HL-60 (cell line): ENCODE measurements at regions not wholly inside any gene's neighbourhood (a gene's known extent, or its start where the extent isn't known, plus 50 kb on each side); places are given as distances from the start of the nearest gene placed in this dataset.

ENCODE experiments used
- DNase-seq, 2 experiments: peaks; one replicate each; pipeline ENCODE4 v3.0.0-alpha.2; 2010 to 2020; ENCODE audit warnings: low read depth in 1 of 2, low spot score in 1 of 2
- H3K27ac ChIP-seq: fragments of 250-450 bp; sonication (Bioruptor Pico); replicated peaks from 2 replicates; pipeline ENCODE4 v1.5.1; 2020; ENCODE audit warnings: mild to moderate bottlenecking, moderate library complexity
- H3K27me3 ChIP-seq: fragments of 250-450 bp; sonication (Bioruptor Pico); 2 replicates; pipeline ENCODE4 v1.5.1; 2021; ENCODE audit warnings: mild to moderate bottlenecking, moderate library complexity; ENCODE audit not compliant: insufficient read depth, poor library complexity, severe bottlenecking
- H3K4me3 ChIP-seq: replicated peaks from 2 replicates; pipeline ENCODE4 v1.5.1; 2011; ENCODE audit warnings: mild to moderate bottlenecking, control low read depth, low read length; ENCODE audit not compliant: insufficient read depth
- CTCF ChIP-seq: IDR thresholded peaks from one replicate; pipeline ENCODE4 v1.5.1; 2011; ENCODE audit warnings: low read length, control low read depth, inconsistent platforms; ENCODE audit not compliant: insufficient read depth
- GABPA ChIP-seq: IDR thresholded peaks from 2 replicates; pipeline ENCODE4 v1.6.1; 2012; ENCODE audit warnings: low read depth
- POLR2AphosphoS5 ChIP-seq: IDR thresholded peaks from 2 replicates; pipeline ENCODE4 v1.6.1; 2012; ENCODE audit warnings: low read depth
- REST ChIP-seq: IDR thresholded peaks from 2 replicates; pipeline ENCODE4 v1.6.1; 2012; ENCODE audit warnings: low read depth; ENCODE audit not compliant: insufficient replicate concordance
- SPI1 ChIP-seq: IDR thresholded peaks from 2 replicates; pipeline ENCODE4 v1.6.1; 2012; ENCODE audit warnings: low read depth, mild to moderate bottlenecking, borderline replicate concordance

- Histone ChIP-seq H3K27ac (no peak overlapping the region), H3K27me3 (no peaks in the 10 kb centered on the region), H3K4me3 (no peak overlapping the region)
- DNase-seq = no peak
- TF ChIP-seq POLR2AphosphoS5 (no peak), SPI1 (no peak), GABPA (no peak), CTCF (no peak), REST (no peak)
Observed at GRCh38 chr5:107043665-107044064, 627.1 kb downstream of the EFNA5 start.

- DNase-seq = no peak
- Histone ChIP-seq H3K27ac (no peak overlapping the region), H3K4me3 (no peak overlapping the region), H3K27me3 (no peaks in the 10 kb centered on the region)
- TF ChIP-seq REST (no peak), POLR2AphosphoS5 (no peak), GABPA (no peak), CTCF (no peak), SPI1 (no peak)
Observed at GRCh38 chr5:107040907-107041306, 629.8 kb downstream of the EFNA5 start.

- no peak for TF ChIP-seq SPI1
- no peak for TF ChIP-seq CTCF
- no peak for TF ChIP-seq POLR2AphosphoS5
- no peak for TF ChIP-seq REST
- TF ChIP-seq GABPA = no peak
- Histone ChIP-seq H3K27me3 (no peaks in the 10 kb centered on the region), H3K4me3 (no peak overlapping the region), H3K27ac (no peak overlapping the region)
- DNase-seq = no peak
Observed at GRCh38 chr5:107032629-107033028, 638.1 kb downstream of the EFNA5 start.
